Esophagus mucosa (tissue), 1 donor: ENCODE measurements at regions not wholly inside any gene's neighbourhood (a gene's known extent, or its start where the extent isn't known, plus 50 kb on each side); places are given as distances from the start of the nearest gene placed in this dataset.
"Not testable (repeated sequence)": the region's sequence is repeated elsewhere in the genome, so short reads cannot be mapped to it uniquely, and the experiment has no call there.

ENCODE experiments used
- ATAC-seq: fragments of 200-7000 bp; cut with Tn5 transposase; one replicate; pipeline ENCODE4 v1.9.1; 2020
- donor health status: DM: yes; HTN: yes; CAD: no.

DNA sequence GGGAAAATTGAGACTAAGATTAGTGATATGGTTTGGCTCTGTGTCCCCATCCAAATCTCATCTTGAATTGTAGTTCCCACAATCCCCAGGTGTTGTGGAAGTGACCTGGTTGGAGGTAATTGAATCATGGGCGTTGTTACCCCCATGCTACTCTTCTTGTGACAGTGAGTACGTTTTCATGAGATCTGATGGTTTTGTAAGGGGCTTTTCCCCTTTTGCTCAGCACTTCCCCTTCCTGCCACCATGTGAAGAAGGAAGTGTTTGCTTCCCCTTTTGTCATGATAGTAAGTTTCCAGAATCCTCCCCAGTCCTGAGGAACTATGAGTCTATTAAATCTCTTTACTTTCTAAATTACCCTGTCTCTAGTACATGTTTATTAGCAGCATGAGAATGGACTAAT, 729.9 kb upstream of the TPTE start:
- not testable (repeated sequence) for ATAC-seq

DNA sequence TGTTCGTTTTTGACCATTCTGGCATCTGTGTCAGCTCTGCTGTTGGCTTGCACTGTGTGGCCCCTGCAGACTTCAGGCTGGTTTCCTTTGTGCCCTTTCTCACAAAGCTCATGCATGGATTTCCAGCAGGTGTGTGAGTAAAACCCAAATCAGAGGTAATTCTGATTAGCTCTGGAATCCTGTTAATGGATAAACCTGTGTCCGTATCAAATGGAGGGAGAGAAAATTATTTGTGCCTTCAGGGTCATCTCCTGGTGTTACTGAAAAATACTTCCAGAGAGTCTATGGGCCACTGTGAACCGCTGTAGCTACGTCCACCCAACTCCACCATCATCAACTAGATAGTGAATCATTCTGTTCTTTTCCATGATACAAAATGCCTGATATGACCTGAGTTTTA, 726.1 kb upstream of the TPTE start:
- not testable (repeated sequence) for ATAC-seq

- ATAC-seq, result not testable (repeated sequence)
These were observed 725.1 kb upstream of the TPTE start for GRCh38 chr21:9796293-9796692.

DNA sequence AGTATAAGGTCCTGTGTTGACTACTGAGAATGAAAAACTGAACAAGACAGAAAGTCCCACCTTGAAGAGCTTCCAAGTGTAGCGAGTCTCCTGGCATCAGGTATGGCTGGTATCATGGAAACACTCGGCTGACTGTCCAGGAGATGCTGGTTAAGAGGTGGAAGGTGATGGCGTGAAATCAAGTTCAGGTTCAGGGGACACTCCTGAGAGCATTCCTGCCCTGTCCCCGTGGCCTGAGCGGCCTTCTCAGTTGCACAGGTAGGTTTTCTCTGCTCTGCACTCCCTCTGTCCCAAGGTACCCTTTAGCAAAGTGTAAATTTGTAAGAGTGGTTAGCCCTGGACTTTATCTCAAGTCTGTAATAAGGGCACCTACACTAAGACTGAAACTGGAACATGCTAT, 713.7 kb upstream of the TPTE start:
- peak; percentile 22 for ATAC-seq

DNA sequence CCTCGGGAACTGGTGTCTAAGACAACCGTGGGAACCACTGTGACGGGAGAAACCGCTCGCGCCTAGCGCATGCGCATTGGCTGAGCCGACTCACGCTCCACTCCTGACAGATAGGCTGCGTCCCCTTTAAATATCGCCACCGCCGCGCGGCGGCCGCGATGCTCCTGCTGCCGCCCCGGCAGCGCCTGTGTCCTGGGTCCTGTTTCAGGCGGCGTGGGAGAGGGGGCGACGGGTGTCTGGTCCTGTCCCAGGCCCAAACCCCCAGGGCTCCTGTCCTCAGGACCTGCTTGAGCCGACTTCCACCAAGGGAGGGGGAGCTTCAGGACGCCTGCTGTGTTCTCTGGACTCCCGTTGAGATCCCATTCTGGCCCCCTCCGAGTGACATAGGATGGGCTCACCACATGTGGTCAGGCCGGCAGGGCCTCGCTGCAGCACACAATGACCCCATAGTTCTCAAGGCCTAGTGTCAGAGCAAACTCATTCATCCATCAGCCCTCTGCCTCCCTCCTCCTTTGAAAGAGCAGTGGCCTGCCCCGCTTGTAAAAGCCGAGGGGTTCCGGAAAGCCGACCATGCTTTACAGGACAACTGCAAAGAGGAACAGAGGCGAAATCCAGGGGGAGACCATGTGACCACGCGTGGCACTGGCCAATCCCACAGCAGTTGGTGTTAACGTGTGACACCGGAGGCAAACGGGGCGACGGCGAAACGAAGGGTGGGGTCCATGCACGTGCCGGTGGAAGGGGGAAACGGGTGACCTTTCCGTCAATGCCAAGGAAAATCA, 710.0 kb upstream of the TPTE start:
- not testable (repeated sequence) for ATAC-seq

- ATAC-seq, result not testable (repeated sequence)
These were observed 708.9 kb upstream of the TPTE start for GRCh38 chr21:9812507-9812906.

DNA sequence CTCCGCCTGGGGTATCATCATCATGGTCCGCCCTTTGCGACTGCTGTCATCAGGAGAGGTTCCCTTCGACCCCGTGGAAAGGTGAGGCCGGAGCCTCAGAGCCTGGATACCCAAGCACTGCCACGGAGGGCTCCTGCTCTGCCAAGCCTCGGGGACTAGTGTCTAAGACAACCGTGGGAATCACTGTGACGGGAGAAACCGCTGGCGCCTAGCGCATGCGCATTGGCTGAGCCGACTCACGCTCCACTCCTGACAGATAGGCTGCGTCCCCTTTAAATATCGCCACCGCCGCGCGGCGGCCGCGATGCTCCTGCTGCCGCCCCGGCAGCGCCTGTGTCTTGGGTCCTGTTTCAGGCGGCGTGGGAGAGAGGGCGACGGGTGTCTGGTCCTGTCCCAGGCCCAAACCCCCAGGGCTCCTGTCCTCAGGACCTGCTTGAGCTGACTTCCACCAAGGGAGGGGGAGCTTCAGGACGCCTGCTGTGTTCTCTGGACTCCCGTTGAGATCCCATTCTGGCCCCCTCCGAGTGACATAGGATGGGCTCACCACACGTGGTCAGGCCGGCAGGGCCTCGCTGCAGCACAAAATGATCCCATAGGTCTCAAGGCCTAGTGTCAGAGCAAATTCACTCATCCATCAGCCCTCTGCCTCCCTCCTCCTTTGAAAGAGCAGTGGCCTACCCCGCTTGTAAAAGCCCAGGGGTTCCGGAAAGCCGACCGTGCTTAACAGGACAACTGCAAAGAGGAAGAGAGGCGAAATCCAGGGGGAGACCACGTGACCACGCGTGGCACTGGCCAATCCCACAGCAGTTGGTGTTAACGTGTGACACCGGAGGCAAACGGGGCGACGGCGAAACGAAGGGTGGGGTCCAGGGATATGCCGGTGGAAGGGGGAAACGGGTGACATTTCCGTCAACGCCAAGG, 707.2 kb upstream of the TPTE start:
- ATAC-seq, result not testable (repeated sequence)

DNA sequence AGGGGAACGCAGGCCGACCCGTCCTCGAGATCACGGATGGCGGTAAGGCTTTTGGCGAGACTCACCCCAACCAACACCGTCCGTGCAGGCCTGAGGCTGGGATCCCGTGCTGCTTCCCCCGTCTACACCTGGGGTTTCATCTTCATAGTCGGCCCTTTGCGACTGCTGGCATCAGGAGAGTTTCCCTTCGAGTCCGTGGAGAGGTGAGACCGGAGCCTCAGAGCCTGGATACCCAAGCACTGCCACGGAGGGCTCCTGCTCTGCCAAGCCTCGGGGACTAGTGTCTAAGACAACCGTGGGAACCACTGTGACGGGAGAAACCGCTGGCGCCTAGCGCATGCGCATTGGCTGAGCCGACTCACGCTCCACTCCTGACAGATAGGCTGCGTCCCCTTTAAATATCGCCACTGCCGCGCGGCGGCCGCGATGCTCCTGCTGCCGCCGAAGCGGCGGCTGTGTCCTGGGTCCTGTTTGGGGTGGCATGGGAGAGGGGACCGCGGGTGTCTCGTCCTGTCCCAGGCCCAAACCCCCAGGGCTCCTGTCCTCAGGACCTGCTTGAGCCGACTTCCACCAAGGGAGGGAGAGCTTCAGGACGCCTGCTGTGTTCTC, 706.1 kb upstream of the TPTE start:
- ATAC-seq, result not testable (repeated sequence)

GRCh38 chr21:9816734-9817334, 704.5 kb upstream of the TPTE start:
- ATAC-seq, result not testable (repeated sequence)

DNA sequence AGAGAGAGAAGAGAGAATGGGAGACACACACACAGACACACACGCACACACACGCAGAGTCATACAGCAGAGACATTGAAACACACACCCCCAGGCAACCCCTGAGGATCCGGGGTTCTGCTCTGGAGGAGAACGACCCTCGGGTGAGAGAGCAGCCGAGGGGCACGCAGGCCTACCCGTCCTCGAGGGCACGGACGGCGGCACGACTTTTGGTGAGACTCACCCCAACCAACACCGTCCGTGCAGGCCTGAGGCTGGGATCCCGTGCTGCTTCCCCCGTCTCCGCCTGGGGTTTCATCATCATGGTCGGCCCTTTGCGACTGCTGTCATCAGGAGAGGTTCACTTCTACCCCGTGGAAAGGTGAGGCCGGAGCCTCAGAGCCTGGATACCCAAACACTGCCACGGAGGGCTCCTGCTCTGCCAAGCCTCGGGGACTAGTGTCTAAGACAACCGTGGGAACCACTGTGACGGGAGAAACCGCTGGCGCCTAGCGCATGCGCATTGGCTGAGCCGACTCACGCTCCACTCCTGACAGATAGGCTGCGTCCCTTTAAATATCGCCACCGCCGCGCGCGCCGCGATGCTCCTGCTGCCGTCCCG, 703.4 kb upstream of the TPTE start:
- not testable (repeated sequence) for ATAC-seq

DNA sequence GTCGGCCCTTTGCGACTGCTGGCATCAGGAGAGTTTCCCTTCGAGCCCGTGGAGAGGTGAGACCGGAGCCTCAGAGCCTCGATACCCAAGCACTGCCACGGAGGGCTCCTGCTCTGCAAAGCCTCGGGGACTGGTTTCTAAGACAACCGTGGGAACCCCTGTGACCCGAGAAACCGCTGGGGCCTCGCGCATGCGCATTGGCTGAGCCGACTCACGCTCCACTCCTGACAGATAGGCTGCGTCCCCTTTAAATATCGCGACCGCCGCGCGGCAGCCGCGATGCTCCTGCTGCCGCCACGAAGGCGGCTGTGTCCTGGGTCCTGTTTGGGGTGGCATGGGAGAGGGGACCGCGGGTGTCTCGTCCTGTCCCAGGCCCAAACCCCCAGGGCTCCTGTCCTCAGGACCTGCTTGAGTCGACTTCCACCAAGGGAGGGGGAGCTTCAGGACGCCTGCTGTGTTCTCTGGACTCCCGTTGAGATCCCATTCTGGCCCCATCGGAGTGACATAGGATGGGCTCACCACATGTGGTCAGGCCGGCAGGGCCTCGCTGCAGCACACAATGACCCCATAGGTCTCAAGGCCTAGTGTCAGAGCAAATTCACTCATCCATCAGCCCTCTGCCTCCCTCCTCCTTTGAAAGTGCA, 701.7 kb upstream of the TPTE start:
- not testable (repeated sequence) for ATAC-seq

DNA sequence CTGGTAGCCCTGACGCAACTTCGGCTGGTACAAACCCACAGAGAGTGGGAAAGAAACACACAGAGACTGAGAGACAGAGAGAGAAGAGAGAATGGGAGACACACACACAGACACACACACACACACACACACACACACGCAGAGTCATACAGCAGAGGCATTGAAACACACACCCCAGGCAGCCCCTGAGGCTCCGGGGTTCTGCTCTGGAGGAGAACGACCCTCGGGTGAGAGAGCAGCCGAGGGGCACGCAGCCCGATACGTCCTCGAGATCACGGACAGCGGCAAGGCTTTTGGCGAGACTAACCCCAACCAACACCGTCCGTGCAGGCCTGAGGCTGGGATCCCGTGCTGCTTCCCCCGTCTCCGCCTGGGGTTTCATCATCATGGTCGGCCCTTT, 700.8 kb upstream of the TPTE start:
- ATAC-seq, result not testable (repeated sequence)

- ATAC-seq, result not testable (repeated sequence)
These were observed 699.9 kb upstream of the TPTE start for GRCh38 chr21:9821472-9821871.

DNA sequence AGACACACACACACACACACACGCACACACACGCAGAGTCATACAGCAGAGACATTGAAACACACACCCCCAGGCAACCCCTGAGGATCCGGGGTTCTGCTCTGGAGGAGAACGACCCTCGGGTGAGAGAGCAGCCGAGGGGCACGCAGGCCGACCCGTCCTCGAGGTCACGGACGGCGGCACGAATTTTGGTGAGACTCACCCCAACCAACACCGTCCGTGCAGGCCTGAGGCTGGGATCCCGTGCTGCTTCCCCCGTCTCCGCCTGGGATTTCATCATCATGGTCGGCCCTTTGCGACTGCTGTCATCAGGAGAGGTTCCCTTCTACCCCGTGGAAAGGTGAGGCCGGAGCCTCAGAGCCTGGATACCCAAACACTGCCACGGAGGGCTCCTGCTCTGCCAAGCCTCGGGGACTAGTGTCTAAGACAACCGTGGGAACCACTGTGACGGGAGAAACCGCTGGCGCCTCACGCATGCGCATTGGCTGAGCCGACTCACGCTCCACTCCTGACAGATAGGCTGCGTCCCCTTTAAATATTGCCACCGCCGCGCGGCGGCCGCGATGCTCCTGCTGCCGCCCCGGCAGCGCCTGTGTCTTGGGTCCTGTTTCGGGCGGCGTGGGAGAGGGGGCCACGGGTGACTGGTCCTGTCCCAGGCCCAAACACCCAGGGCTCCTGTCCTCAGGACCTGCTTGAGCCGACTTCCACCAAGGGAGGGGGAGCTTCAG, 699.1 kb upstream of the TPTE start:
- ATAC-seq, result not testable (repeated sequence)

DNA sequence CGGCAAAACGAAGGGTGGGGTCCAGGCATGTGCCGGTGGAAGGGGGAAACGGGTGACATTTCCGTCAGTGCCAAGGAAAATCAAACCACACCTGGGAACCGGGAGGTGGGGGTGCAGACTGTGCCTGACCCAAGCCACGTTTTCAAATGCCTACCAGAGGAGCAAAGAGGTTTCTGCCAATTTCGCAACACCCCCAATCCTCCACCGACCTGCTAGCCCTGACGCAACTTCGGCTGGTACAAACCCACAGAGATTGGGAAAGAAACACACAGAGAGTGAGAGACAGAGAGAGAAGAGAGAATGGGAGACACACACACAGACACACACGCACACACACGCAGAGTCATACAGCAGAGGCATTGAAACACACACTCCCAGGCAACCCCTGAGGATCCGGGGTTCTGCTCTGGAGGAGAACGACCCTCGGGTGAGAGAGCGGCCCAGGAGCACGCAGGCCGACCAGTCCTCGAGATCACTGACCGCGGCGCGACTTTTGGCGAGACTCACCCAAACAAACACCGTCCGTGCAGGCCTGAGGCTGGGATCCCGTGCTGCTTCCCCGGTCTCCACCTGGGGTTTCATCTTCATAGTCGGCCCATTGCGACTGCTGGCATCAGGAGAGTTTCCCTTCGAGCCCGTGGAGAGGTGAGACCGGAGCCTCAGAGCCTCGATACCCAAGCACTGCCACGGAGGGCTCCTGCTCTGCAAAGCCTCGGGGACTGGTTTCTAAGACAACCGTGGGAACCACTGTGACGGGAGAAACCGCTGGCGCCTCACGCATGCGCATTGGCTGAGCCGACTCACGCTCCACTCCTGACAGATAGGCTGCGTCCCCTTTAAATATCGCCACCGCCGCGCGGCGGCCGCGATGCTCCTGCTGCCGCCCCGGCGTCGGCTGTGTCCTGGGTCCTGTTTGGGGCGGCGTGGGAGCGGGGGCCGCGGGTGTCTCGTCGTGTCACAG, 697.9 kb upstream of the TPTE start:
- ATAC-seq, result not testable (repeated sequence)

DNA sequence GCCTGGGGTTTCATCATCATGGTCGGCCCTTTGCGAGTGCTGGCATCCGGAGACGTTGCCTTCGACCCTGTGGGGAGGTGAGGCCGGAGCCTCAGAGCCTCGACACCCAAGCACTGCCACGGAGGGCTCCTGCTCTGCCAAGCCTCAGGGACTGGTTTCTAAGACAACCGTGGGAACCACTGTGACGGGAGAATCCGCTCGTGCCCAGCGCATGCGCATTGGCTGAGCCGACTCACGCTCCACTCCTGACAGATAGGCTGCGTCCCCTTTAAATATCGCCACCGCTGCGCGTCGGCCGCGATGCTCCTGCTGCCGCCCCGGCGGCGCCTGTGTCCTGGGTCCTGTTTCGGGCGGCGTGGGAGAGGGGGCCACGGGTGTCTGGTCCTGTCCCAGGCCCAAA, 690.6 kb upstream of the TPTE start:
- not testable (repeated sequence) for ATAC-seq

GRCh38 chr21:9832751-9833150, 688.6 kb upstream of the TPTE start:
- ATAC-seq, result not testable (repeated sequence)

DNA sequence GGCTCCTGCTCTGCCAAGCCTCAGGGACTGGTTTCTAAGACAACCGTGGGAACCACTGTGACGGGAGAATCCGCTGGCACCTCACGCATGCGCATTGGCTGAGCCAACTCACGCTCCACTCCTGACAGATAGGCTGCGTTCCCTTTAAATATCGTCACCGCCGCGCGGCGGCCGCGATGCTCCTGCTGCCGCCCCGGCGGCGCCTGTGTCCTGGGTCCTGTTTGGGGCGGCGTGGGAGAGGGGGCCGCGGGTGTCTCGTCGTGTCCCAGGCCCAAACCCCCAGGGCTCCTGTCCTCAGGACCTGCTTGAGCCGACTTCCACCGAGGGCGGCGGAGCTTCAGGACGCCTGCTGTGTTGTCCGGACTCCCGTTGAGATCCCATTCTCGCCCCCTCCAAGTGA, 684.8 kb upstream of the TPTE start:
- not testable (repeated sequence) for ATAC-seq

- not testable (repeated sequence) for ATAC-seq
These were observed 684.4 kb upstream of the TPTE start for GRCh38 chr21:9837001-9837400.

- not testable (repeated sequence) for ATAC-seq
These were observed 683.9 kb upstream of the TPTE start for GRCh38 chr21:9837526-9837925.
